ENCODE measurements at regions not wholly inside any gene's neighbourhood (a gene's known extent, or its start where the extent isn't known, plus 50 kb on each side); places are given as distances from the start of the nearest gene placed in this dataset.

DNA sequence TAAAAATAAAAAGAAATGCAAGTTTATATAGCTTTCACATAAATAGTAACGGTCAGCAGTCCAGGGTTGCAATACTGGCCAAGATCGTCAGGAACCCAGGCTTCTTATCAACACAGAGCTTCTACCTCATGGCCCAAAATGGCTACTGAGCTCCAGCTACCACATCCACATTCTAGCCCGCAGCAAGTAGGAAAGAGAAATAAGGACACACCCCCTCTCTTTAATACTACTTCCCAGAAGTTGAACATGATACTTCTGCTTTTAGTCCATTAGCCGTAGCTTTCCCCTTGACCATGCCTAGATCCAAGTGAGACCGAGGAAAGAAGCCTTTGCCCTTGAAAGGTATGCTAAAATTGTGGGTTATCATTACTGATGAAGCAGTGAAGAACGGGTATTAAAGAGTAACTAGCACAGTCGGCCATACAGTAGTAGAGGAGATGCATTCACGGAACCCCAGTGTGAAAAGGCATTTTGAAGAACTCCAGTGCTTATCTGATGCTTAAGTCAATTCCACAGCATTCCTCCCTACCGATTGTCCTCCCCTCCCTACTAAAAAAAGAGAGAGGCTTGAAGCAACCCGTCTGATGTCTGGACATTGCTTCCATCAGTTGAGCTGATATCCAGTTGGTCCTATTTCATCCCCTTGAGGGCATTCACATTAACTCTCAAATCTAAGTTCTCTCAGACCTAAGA lies 226.9 kb upstream of the RREB1 start:
- TF ChIP-seq, protein P1, sequence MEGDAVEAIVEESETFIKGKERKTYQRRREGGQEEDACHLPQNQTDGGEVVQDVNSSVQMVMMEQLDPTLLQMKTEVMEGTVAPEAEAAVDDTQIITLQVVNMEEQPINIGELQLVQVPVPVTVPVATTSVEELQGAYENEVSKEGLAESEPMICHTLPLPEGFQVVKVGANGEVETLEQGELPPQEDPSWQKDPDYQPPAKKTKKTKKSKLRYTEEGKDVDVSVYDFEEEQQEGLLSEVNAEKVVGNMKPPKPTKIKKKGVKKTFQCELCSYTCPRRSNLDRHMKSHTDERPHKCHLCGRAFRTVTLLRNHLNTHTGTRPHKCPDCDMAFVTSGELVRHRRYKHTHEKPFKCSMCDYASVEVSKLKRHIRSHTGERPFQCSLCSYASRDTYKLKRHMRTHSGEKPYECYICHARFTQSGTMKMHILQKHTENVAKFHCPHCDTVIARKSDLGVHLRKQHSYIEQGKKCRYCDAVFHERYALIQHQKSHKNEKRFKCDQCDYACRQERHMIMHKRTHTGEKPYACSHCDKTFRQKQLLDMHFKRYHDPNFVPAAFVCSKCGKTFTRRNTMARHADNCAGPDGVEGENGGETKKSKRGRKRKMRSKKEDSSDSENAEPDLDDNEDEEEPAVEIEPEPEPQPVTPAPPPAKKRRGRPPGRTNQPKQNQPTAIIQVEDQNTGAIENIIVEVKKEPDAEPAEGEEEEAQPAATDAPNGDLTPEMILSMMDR (IDR thresholded peaks at IDR 0.05; ENCODE audit: poor library complexity), result no peak
- TF ChIP-seq EZH2phosphoT487 (IDR thresholded peaks at IDR 0.05; ENCODE audit: low read depth, severe bottlenecking, unreplicated experiment), result no peak
